Endodermal cell (in vitro differentiated cells): ENCODE measurements at regions not wholly inside any gene's neighbourhood (a gene's known extent, or its start where the extent isn't known, plus 50 kb on each side); places are given as distances from the start of the nearest gene placed in this dataset.

ENCODE experiments used
- DNase-seq: peaks from one replicate; pipeline ENCODE4 v3.0.0-alpha.2; 2017
- H3K27ac ChIP-seq: 2 replicates; pipeline ENCODE4 v1.5.1; 2013; ENCODE audit warnings: mild to moderate bottlenecking, low read depth, low read length, moderate library complexity
- H3K27me3 ChIP-seq: 2 replicates; pipeline ENCODE4 v1.6.1; 2013; ENCODE audit warnings: mild to moderate bottlenecking, low read length, moderate library complexity; ENCODE audit not compliant: insufficient read depth, control insufficient read depth, poor library complexity, severe bottlenecking
- H3K36me3 ChIP-seq: 2 replicates; pipeline ENCODE4 v1.7.0; 2013; ENCODE audit warnings: mild to moderate bottlenecking, low read length, moderate library complexity; ENCODE audit not compliant: control insufficient read depth, insufficient read depth
- H3K4me1 ChIP-seq: one replicate; pipeline ENCODE4 v1.7.0; 2013; ENCODE audit warnings: low read length; ENCODE audit not compliant: control insufficient read depth, insufficient read depth
- H3K4me3 ChIP-seq: 2 replicates; pipeline ENCODE4 v1.5.1; 2013; ENCODE audit warnings: mild to moderate bottlenecking, low read length, moderate library complexity
- H3K9ac ChIP-seq: 2 replicates; pipeline ENCODE4 v1.6.1; 2013; ENCODE audit warnings: mild to moderate bottlenecking, low read length, moderate library complexity; ENCODE audit not compliant: poor library complexity, severe bottlenecking; ENCODE audit errors: extremely low read depth
- H3K9me3 ChIP-seq: 2 replicates; pipeline ENCODE4 v1.6.1; 2013; ENCODE audit warnings: mild to moderate bottlenecking, low read length, moderate library complexity; ENCODE audit not compliant: control insufficient read depth
- H3K27ac Mint-ChIP-seq: 2 replicates; pipeline ENCODE4 v1.8.0; 2020; ENCODE audit warnings: mixed read lengths
- H3K27me3 Mint-ChIP-seq: 2 replicates; pipeline ENCODE4 v1.8.0; 2021; ENCODE audit warnings: mild to moderate bottlenecking, mixed read lengths; ENCODE audit not compliant: insufficient read depth
- H3K36me3 Mint-ChIP-seq: 2 replicates; pipeline ENCODE4 v1.8.0; 2020; ENCODE audit warnings: low read depth, mixed read lengths
- H3K4me1 Mint-ChIP-seq: 2 replicates; pipeline ENCODE4 v1.8.0; 2020; ENCODE audit warnings: mixed read lengths
- H3K4me3 Mint-ChIP-seq: 2 replicates; pipeline ENCODE4 v1.8.0; 2020; ENCODE audit warnings: mild to moderate bottlenecking, moderate library complexity, mixed read lengths
- H3K9me3 Mint-ChIP-seq: 2 replicates; pipeline ENCODE4 v1.8.0; 2020; ENCODE audit warnings: mild to moderate bottlenecking, mixed read lengths
- CTCF ChIP-seq: fragments of 200-600 bp; sonication (generic); conservative IDR thresholded peaks from 2 replicates; pipeline ENCODE4 v1.5.0; 2021; ENCODE audit warnings: antibody characterized with exemption, mild to moderate bottlenecking
- WGBS, 2 experiments: methylation state at CpG; one replicate each; pipeline versions ENCODE4 v1.1.5 to v1.1.7; 2013; ENCODE audit warnings: missing lambda C conversion rate in 2 of 2, mixed read lengths in 1 of 2; ENCODE audit not compliant: insufficient coverage in 1 of 2, insufficient read length in 1 of 2; 5-methylcytosine and 5-hydroxymethylcytosine counted together

GRCh38 chr1:37133276-37134145, 99.2 kb upstream of the GRIK3 start:
- Mint-ChIP-seq H3K9me3 (no peaks in the 10 kb centered on the region), H3K4me3 (no peak overlapping the region), H3K27me3 (peaks cover 6% of the 10 kb centered on the region), H3K4me1 (peaks cover 4% of the 10 kb centered on the region), H3K27ac (no peak overlapping the region), H3K36me3 (no peaks in the 10 kb centered on the region)
- 73 to 83% methylated on average over 8 to 19 of the region's 19 CpGs for WGBS, 2 experiments
- DNase-seq = no peak
- H3K4me1 ChIP-seq = no peaks in the 10 kb centered on the region
- H3K4me3 ChIP-seq = no peak overlapping the region
- no peaks in the 10 kb centered on the region for H3K9me3 ChIP-seq
- H3K36me3 ChIP-seq = no peaks in the 10 kb centered on the region
- H3K9ac ChIP-seq = no peak overlapping the region
- TF ChIP-seq CTCF = no peak
- H3K27ac ChIP-seq = no peak overlapping the region
- H3K27me3 ChIP-seq = peaks cover 10% of the 10 kb centered on the region

- Mint-ChIP-seq H3K36me3 (no peaks in the 10 kb centered on the region), H3K9me3 (no peaks in the 10 kb centered on the region), H3K27ac (no peak overlapping the region), H3K27me3 (peaks cover 4% of the 10 kb centered on the region), H3K4me1 (peaks cover 4% of the 10 kb centered on the region), H3K4me3 (no peak overlapping the region)
- Histone ChIP-seq H3K36me3 (no peaks in the 10 kb centered on the region), H3K9ac (no peak overlapping the region), H3K4me1 (no peaks in the 10 kb centered on the region), H3K9me3 (no peaks in the 10 kb centered on the region), H3K27ac (no peak overlapping the region), H3K27me3 (peaks cover 10% of the 10 kb centered on the region), H3K4me3 (no peak overlapping the region)
- 87 to 93% methylated on average over 4 of the region's 4 CpGs for WGBS, 2 experiments
- no peak for TF ChIP-seq CTCF
- DNase-seq = no peak
These were observed 100.3 kb upstream of the GRIK3 start for GRCh38 chr1:37134599-37134998.

GRCh38 chr1:37135032-37135431, 100.7 kb upstream of the GRIK3 start:
- 88 to 93% methylated on average over 5 to 8 of the region's 8 CpGs for WGBS, 2 experiments
- H3K9ac ChIP-seq = no peak overlapping the region
- no peak for TF ChIP-seq CTCF

More at GRCh38 chr1:37135032-37135431, 100.7 kb upstream of the GRIK3 start:
- no peaks in the 10 kb centered on the region for H3K4me1 ChIP-seq
- Mint-ChIP-seq H3K9me3 (no peaks in the 10 kb centered on the region), H3K4me1 (peaks cover 4% of the 10 kb centered on the region), H3K27ac (no peak overlapping the region), H3K36me3 (no peaks in the 10 kb centered on the region), H3K27me3 (peaks cover 3% of the 10 kb centered on the region), H3K4me3 (no peak overlapping the region)
- no peaks in the 10 kb centered on the region for H3K9me3 ChIP-seq
- no peaks in the 10 kb centered on the region for H3K36me3 ChIP-seq
- H3K27me3 ChIP-seq = peaks cover 9% of the 10 kb centered on the region
- no peak overlapping the region for H3K4me3 ChIP-seq
- DNase-seq = no peak
- H3K27ac ChIP-seq = no peak overlapping the region
